ENCODE measurements at regions not wholly inside any gene's neighbourhood (a gene's known extent, or its start where the extent isn't known, plus 50 kb on each side); places are given as distances from the start of the nearest gene placed in this dataset.

DNA sequence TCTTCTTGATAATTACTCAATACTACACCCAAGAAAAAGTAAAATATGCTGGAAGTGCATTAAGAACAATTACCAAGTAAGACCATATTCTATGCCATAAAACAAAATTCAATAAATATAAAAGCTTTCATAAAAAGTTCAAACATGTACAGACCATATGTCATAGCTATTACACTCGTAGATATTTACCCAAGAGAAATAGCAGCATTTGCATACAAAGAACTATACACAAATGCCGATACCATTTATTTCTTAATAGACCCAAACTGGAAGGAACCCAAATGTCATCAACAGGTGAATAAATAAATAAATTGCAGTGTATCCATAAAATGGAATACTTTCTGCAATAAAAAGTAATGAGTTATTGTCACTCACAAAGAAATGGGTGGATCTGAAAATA is 78.3 kb upstream of the SLC16A7 start:
- TF ChIP-seq, protein P1, sequence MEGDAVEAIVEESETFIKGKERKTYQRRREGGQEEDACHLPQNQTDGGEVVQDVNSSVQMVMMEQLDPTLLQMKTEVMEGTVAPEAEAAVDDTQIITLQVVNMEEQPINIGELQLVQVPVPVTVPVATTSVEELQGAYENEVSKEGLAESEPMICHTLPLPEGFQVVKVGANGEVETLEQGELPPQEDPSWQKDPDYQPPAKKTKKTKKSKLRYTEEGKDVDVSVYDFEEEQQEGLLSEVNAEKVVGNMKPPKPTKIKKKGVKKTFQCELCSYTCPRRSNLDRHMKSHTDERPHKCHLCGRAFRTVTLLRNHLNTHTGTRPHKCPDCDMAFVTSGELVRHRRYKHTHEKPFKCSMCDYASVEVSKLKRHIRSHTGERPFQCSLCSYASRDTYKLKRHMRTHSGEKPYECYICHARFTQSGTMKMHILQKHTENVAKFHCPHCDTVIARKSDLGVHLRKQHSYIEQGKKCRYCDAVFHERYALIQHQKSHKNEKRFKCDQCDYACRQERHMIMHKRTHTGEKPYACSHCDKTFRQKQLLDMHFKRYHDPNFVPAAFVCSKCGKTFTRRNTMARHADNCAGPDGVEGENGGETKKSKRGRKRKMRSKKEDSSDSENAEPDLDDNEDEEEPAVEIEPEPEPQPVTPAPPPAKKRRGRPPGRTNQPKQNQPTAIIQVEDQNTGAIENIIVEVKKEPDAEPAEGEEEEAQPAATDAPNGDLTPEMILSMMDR (IDR thresholded peaks at IDR 0.05; ENCODE audit: extremely low read depth, insufficient read depth, missing control alignments): no peak
- in situ Hi-C loops (cut with MboI; ENCODE audit: low pct_unique_long_range_greater_than_20kb, low sequenced_read_pairs, unreplicated experiment): no loop called here
- no peak for DNase-seq (ENCODE audit: low spot score)

DNA sequence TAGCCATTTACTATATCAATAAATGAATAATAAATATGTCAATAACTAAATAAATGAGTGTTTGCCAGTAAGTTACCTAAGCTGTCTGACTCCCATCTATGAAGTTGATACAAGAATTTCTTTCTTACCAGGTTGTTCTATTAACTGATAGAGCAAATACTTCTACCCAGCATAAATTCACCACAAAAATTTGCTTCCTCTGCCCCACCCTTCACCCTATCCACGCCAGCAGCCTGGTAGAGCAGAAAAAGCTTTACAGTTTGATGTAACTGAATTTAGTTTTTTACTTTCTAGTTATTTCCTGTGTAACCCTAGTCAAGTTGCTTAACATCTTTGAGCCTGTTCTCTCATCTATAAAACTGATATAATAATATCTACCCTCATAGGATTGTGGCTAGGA is 94.9 kb upstream of the SLC16A7 start:
- in situ Hi-C loops (cut with MboI; ENCODE audit: low pct_unique_long_range_greater_than_20kb, low sequenced_read_pairs, unreplicated experiment): no loop called here
- TF ChIP-seq, protein P1 (IDR thresholded peaks at IDR 0.05; ENCODE audit: extremely low read depth, insufficient read depth, missing control alignments): no peak
- DNase-seq (ENCODE audit: low spot score): no peak

DNA sequence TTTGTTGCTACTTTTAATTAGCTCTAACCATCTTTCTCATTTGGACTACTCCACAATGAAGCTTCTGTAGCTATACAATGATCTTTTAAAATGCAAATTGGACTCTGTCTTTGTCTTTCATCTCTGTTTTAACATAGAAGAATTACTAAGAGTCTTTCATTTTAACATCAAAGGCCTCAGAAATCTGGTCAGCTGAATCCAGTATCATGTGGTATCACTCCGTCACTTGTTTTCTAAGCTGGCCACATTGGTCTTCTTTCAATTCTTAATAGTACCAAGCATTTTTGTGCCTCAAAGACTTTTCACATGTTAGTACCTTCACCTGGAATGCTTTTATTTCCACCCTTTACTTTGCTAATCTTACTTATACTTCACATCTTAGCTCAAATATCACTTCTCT is 95.5 kb upstream of the SLC16A7 start:
- no peak for DNase-seq (ENCODE audit: low spot score)
- in situ Hi-C loops (cut with MboI; ENCODE audit: low pct_unique_long_range_greater_than_20kb, low sequenced_read_pairs, unreplicated experiment): no loop called here
- TF ChIP-seq, protein P1 (IDR thresholded peaks at IDR 0.05; ENCODE audit: extremely low read depth, insufficient read depth, missing control alignments): no peak

DNA sequence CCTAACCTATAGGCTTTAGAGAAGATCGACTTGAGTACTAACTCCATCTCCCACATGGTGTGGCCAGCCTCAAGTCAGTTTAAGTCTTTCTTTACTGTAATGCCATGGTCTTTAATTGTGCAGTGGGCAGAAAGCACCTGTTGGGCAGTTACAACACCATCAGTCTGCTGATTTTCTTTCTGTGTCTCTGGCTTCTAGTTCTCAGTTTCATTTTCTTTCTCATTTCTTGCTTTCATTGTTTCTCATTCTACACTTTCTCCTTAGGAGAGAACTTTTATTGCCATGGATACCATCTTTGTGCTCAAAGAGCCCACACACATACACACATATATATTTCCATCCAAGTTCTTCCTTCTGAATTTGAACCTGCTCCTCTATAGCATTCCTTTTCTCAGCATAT is 96.1 kb upstream of the SLC16A7 start:
- in situ Hi-C loops (cut with MboI; ENCODE audit: low pct_unique_long_range_greater_than_20kb, low sequenced_read_pairs, unreplicated experiment): no loop called here
- TF ChIP-seq, protein P1 (IDR thresholded peaks at IDR 0.05; ENCODE audit: extremely low read depth, insufficient read depth, missing control alignments): no peak
- DNase-seq (ENCODE audit: low spot score): peak; percentile 15

DNA sequence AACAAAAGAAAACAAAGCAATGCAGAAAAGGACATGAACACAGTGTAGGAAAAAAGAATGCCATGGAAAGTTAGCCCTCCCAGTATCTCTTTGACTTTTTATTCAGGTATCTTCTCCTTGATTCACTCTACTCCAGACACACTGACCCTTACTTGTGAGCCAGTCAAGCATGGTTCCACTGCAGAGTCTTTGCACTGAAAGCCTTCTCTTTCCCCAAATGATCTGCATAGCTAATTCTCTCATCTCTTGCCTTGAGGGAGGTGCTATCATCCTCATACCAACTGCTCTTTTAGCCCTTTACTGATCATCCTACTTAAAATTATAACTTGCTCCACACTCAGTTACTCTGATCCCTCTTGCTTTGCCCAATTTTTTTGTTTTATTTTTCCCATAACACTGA is 101.2 kb upstream of the SLC16A7 start:
- in situ Hi-C loops (cut with MboI; ENCODE audit: low pct_unique_long_range_greater_than_20kb, low sequenced_read_pairs, unreplicated experiment): no loop called here
- TF ChIP-seq, protein P1 (IDR thresholded peaks at IDR 0.05; ENCODE audit: extremely low read depth, insufficient read depth, missing control alignments): no peak
- DNase-seq (ENCODE audit: low spot score): no peak

DNA sequence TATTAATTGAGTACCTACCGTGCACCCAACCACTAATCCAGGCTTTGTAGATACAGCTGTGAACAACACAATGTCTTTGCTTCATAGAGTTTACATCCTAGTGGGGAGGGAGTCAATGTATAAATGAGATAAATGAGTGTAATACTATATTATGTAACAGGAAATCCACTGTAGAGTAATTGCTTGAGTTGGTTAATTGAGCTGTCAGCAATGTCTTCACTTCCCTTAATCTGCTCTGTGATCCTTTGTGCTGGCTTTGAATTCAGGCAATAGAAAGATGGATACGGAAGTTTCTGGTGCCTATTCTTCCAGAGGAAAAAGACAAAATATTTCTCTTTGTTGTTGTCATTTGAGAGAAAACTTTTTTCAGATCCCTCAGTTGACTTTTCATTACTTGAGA is 104.0 kb upstream of the SLC16A7 start:
- in situ Hi-C loops (cut with MboI; ENCODE audit: low pct_unique_long_range_greater_than_20kb, low sequenced_read_pairs, unreplicated experiment): no loop called here
- TF ChIP-seq, protein P1 (IDR thresholded peaks at IDR 0.05; ENCODE audit: extremely low read depth, insufficient read depth, missing control alignments): no peak
- DNase-seq (ENCODE audit: low spot score): no peak

DNA sequence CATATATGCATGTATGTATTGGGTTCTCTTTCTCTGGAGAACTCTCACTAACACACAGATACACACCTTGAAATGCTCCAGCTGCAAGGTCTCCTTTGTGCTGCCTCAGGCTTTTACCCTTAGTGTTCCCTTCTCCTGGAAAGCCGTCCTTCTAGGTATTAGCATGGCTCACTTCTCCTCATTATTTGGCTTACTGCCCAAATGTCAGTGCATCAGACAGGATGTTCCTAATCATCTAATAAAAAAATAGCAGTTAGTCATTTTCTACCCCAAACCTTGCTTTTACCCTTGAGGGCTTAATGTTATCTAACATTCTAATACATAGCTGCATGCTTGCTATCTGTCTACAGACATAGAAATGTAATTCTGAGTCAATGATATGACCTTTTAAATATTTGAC is 109.0 kb upstream of the SLC16A7 start:
- in situ Hi-C loops (cut with MboI; ENCODE audit: low pct_unique_long_range_greater_than_20kb, low sequenced_read_pairs, unreplicated experiment): no loop called here
- TF ChIP-seq, protein P1 (IDR thresholded peaks at IDR 0.05; ENCODE audit: extremely low read depth, insufficient read depth, missing control alignments): no peak
- DNase-seq (ENCODE audit: low spot score): no peak

All from GM13977 (cell line).